ENCODE measurements at regions not wholly inside any gene's neighbourhood (a gene's known extent, or its start where the extent isn't known, plus 50 kb on each side); places are given as distances from the start of the nearest gene placed in this dataset.

DNA sequence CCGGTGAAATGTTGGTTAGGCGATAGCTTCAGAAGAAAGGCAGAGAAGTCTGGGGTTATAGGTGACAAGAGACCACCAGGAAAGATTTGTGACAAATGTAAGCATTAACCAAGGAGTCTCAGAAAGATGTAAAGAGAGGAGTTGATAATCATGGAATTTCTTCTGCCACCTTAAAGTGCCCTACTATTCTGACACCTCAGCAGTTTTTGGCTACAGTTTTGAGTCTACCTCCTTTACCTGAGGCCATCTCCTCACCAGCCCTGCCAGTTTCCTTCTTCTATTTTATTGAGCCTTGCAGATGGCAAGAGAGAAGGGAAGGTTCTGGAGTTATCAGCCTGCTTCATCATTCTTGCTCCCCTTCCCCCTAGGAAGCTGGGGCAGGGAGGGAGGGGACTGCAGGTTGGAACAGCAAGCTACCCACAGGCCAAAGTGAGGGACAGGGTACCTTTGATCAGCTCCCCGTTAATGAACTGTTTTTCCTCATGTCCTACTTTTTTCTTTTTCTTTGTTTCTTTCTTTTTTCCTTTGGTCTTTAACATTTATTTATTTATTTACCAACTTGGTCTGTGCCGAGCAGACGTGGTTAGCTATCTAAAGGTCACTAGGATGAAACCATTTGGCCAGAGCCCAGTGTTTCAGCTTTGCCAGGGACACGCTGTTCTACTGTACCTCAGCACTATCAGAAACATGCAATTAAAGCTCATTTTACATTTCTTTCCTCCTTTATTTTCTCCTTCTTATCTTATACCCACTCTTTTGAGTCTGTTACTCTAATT is 438.7 kb upstream of the AR start:
- ChIA-PET POLR2A (ENCODE audit: unreplicated experiment) (no interaction called here), CTCF (no interaction called here)
- no peak overlapping the region for H3K4me2 ChIP-seq (ENCODE audit: low read length)
- H3K9me3 ChIP-seq (ENCODE audit: low read length), result no peaks in the 10 kb centered on the region
- BruUV-seq (replicated peaks), result no TSS peak
- no peak overlapping the region for H3K9ac ChIP-seq (ENCODE audit: low read length)
- H4K20me1 ChIP-seq (ENCODE audit: low read length), result no peaks in the 10 kb centered on the region
- no peak overlapping the region for H2AFZ ChIP-seq (ENCODE audit: low read length)
- no peaks in the 10 kb centered on the region for H3K79me2 ChIP-seq (ENCODE audit: low read length)
- intact Hi-C loops (cut with micrococcal nuclease), result no loop called here
- DNase-seq (no peak), ATAC-seq (no peak)
- no peak overlapping the region for H3K4me3 ChIP-seq (ENCODE audit: low read length)
- H3K27ac ChIP-seq (ENCODE audit: low read length), result no peak overlapping the region
- no peaks in the 10 kb centered on the region for H3K9me2 ChIP-seq (replicated peaks; ENCODE audit: low read length)
- TF ChIP-seq, protein P1, sequence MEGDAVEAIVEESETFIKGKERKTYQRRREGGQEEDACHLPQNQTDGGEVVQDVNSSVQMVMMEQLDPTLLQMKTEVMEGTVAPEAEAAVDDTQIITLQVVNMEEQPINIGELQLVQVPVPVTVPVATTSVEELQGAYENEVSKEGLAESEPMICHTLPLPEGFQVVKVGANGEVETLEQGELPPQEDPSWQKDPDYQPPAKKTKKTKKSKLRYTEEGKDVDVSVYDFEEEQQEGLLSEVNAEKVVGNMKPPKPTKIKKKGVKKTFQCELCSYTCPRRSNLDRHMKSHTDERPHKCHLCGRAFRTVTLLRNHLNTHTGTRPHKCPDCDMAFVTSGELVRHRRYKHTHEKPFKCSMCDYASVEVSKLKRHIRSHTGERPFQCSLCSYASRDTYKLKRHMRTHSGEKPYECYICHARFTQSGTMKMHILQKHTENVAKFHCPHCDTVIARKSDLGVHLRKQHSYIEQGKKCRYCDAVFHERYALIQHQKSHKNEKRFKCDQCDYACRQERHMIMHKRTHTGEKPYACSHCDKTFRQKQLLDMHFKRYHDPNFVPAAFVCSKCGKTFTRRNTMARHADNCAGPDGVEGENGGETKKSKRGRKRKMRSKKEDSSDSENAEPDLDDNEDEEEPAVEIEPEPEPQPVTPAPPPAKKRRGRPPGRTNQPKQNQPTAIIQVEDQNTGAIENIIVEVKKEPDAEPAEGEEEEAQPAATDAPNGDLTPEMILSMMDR (conservative IDR thresholded peaks at IDR 0.05; ENCODE audit: low read depth, low read length), result no peak
- TF ChIP-seq EZH2 (IDR thresholded peaks at IDR 0.05; ENCODE audit: low read length, unreplicated experiment) (no peak), EZH2phosphoT487 (IDR thresholded peaks at IDR 0.05; ENCODE audit: borderline replicate concordance, low read length) (no peak)
- H3K27me3 ChIP-seq (ENCODE audit: low read length), result no peaks in the 10 kb centered on the region
- H3F3A ChIP-seq (ENCODE audit: low read length, unreplicated experiment), result no peaks in the 10 kb centered on the region
- no peaks in the 10 kb centered on the region for H3K4me1 ChIP-seq (ENCODE audit: insufficient read depth, low read length)
- H3K36me3 ChIP-seq (ENCODE audit: low read depth, low read length), result no peaks in the 10 kb centered on the region

DNA sequence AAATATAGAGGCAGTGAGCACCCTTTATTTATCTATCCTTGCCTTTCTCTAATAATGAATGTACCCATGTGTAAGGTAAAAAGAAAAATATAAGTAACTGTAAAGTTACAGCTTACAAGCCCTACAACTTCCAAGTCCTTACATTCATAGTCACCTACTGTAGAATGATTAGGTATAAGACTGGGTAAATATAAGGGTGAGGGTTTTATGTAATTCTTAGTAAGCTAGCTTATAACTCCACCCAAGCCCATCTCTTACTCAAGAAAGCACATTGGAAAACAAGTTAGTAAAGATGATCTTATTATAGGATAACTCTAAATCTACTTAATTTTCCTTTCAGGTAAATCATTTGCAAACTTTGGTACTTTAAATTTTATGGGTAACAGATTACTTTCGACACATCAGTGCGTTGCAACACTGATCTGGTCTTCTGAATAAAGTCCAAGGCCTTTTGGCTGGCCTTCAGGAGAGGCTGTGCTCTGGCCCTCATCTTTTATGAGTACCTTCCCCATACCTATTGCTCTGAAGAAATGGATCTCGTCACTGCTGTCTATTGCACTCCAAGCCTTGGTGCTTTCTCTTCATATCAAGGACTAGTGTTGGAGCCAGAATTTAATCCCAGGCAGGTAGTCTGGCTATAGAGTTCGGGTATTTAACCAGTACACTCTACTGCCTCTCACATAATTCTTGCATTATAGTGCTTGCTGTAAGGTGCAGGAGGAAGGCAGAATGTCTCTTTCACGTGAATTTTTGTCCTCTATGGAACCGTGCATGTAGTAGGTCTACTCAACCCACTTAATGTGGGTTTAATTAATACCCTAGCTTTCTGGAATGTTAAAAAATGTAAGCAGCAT is 443.6 kb upstream of the AR start:
- no peaks in the 10 kb centered on the region for H4K20me1 ChIP-seq (ENCODE audit: low read length)

More for the DNA sequence above, 443.6 kb upstream of the AR start:
- CTCF ChIA-PET, result no interaction called here
- no peaks in the 10 kb centered on the region for H3K9me3 ChIP-seq (ENCODE audit: low read length)
- no peaks in the 10 kb centered on the region for H3K4me1 ChIP-seq (ENCODE audit: insufficient read depth, low read length)
- no peaks in the 10 kb centered on the region for H3F3A ChIP-seq (ENCODE audit: low read length, unreplicated experiment)
- H3K9me2 ChIP-seq (replicated peaks; ENCODE audit: low read length), result no peaks in the 10 kb centered on the region
- H3K4me3 ChIP-seq (ENCODE audit: low read length), result no peak overlapping the region
- ATAC-seq (no peak), DNase-seq (no peak)
- no peak overlapping the region for H2AFZ ChIP-seq (ENCODE audit: low read length)
- no peaks in the 10 kb centered on the region for H3K79me2 ChIP-seq (ENCODE audit: low read length)
- POLR2A ChIA-PET (ENCODE audit: unreplicated experiment), result no interaction called here
- intact Hi-C loops (cut with micrococcal nuclease), result no loop called here
- BruUV-seq (replicated peaks), result no TSS peak
- H3K36me3 ChIP-seq (ENCODE audit: low read depth, low read length), result no peaks in the 10 kb centered on the region
- TF ChIP-seq, protein P1 (conservative IDR thresholded peaks at IDR 0.05; ENCODE audit: low read depth, low read length), result no peak
- TF ChIP-seq EZH2 (IDR thresholded peaks at IDR 0.05; ENCODE audit: low read length, unreplicated experiment), result no peak
- no peak for TF ChIP-seq EZH2phosphoT487 (IDR thresholded peaks at IDR 0.05; ENCODE audit: borderline replicate concordance, low read length)
- H3K27me3 ChIP-seq (ENCODE audit: low read length), result no peaks in the 10 kb centered on the region
- H3K4me2 ChIP-seq (ENCODE audit: low read length), result no peak overlapping the region
- no peak overlapping the region for H3K27ac ChIP-seq (ENCODE audit: low read length)
- no peak overlapping the region for H3K9ac ChIP-seq (ENCODE audit: low read length)

Data from PC-3 (cell line).